ENCODE measurements at regions not wholly inside any gene's neighbourhood (a gene's known extent, or its start where the extent isn't known, plus 50 kb on each side); places are given as distances from the start of the nearest gene placed in this dataset.

- ChIA-PET CTCF (no interaction called here), POLR2A (no interaction called here), RAD21 (ENCODE audit: low non-redundant PET in 1 of 2, low total read pairs in 2 of 2, uncharacterized antibody in 2 of 2, unreplicated experiment in 2 of 2) (no interaction called here)
- Histone ChIP-seq H3K9me2 (ENCODE audit: insufficient read depth) (no peaks in the 10 kb centered on the region), H3K9ac (ENCODE audit: low read length) (no peak overlapping the region), H3K27ac (ENCODE audit: low read depth, low read length) (no peak overlapping the region), H4K20me1 (ENCODE audit: insufficient read depth) (no peaks in the 10 kb centered on the region), H3K36me3 (ENCODE audit: control insufficient read depth in 1 of 2, insufficient read depth in 2 of 2, low read length in 2 of 2) (no peaks in the 10 kb centered on the region), H3K4me3 (replicated peaks in 1 of 2; ENCODE audit: low read depth in 1 of 2, low read length in 2 of 2) (no peak overlapping the region), H3K27me3 (ENCODE audit: insufficient read depth, low read length) (0 out of 2 replicates have a peak, but pooled peaks cover 4% of the 10 kb centered on the region), H3K4me2 (ENCODE audit: low read length) (no peak overlapping the region), H2AFZ (ENCODE audit: low read depth, low read length, poor library complexity, severe bottlenecking) (no peak overlapping the region), H3K79me2 (ENCODE audit: insufficient read depth, low read length) (no peaks in the 10 kb centered on the region), H3K4me1 (ENCODE audit: control insufficient read depth in 1 of 2, insufficient read depth in 2 of 2, low read length in 2 of 2) (no peaks in the 10 kb centered on the region), H3K9me3 (ENCODE audit: control insufficient read depth in 1 of 2, insufficient read depth in 1 of 2, low read depth in 1 of 2, low read length in 2 of 2) (no peaks in the 10 kb centered on the region)
- intact Hi-C loops (cut with micrococcal nuclease) = no loop called here
- ATAC-seq = no peak
- TF ChIP-seq POLR2A (IDR thresholded peaks at IDR 0.05; ENCODE audit: borderline replicate concordance, extremely low read depth, insufficient read depth, insufficient read length) = no peak
- no TSS peak for BruUV-seq (replicated peaks)
- DNase-seq (ENCODE audit: low read depth, low spot score) = no peak
These were observed 107.2 kb upstream of the CACNA1A start for GRCh38 chr19:13613447-13613846.

- ChIA-PET POLR2A (no interaction called here), CTCF (no interaction called here), RAD21 (ENCODE audit: low non-redundant PET in 1 of 2, low total read pairs in 2 of 2, uncharacterized antibody in 2 of 2, unreplicated experiment in 2 of 2) (no interaction called here)
- no peaks in the 10 kb centered on the region for H3K9me2 ChIP-seq (ENCODE audit: insufficient read depth)
- no peak overlapping the region for H2AFZ ChIP-seq (ENCODE audit: low read depth, low read length, poor library complexity, severe bottlenecking)
- no peaks in the 10 kb centered on the region for H4K20me1 ChIP-seq (ENCODE audit: insufficient read depth)
- H3K27ac ChIP-seq (ENCODE audit: low read depth, low read length) = no peak overlapping the region
- no peaks in the 10 kb centered on the region for H3K4me1 ChIP-seq (ENCODE audit: control insufficient read depth in 1 of 2, insufficient read depth in 2 of 2, low read length in 2 of 2)
- BruUV-seq (replicated peaks) = no TSS peak
- no peaks in the 10 kb centered on the region for H3K9me3 ChIP-seq (ENCODE audit: control insufficient read depth in 1 of 2, insufficient read depth in 1 of 2, low read depth in 1 of 2, low read length in 2 of 2)
- intact Hi-C loops (cut with micrococcal nuclease) = no loop called here
- DNase-seq (ENCODE audit: low read depth, low spot score) (no peak), ATAC-seq (no peak)
- no peak overlapping the region for H3K9ac ChIP-seq (ENCODE audit: low read length)
- H3K36me3 ChIP-seq (ENCODE audit: control insufficient read depth in 1 of 2, insufficient read depth in 2 of 2, low read length in 2 of 2) = no peaks in the 10 kb centered on the region
- H3K79me2 ChIP-seq (ENCODE audit: insufficient read depth, low read length) = no peaks in the 10 kb centered on the region
- no peak overlapping the region for H3K4me2 ChIP-seq (ENCODE audit: low read length)
- TF ChIP-seq RAD21 (IDR thresholded peaks at IDR 0.05; ENCODE audit: low read depth) (no peak), ELF1 (IDR thresholded peaks at IDR 0.05; ENCODE audit: borderline replicate concordance, low read depth) (no peak)
- no peak overlapping the region for H3K4me3 ChIP-seq (replicated peaks in 1 of 2; ENCODE audit: low read depth in 1 of 2, low read length in 2 of 2)
- H3K27me3 ChIP-seq (ENCODE audit: insufficient read depth, low read length) = no peaks in the 10 kb centered on the region
These were observed 105.3 kb upstream of the CACNA1A start for GRCh38 chr19:13611596-13611995.

DNA sequence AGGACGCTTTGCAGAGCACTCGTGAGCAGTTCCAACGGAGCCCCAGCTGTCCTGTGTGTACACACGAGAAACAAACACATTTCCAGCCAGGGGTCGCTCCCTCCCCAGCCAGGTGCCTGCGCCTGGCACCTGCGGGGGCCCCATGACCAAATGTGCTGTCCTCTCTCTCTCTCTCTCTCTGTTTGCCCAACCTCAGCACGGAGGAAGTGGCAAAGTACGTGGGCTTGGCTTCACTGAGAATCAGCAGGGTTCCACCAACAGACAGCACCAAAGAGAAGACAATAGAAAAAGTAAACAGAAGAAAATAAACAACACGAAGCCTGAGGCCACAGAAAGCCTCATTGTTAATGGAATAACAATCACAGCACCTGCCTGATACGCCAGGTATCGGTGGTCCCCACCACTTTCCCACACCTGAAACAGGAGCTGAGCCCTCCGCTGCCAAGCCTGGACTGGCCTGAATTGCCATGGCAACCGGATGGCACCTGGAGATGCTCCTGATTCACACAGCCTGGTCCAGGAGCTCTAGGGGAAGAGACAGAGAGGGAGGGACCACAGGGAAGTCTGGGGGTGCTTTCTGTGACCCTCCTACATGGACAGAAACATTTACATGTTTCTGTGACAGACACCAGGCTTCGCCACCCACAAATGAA is 103.9 kb upstream of the CACNA1A start:
- DNase-seq (ENCODE audit: low read depth, low spot score) (no peak), ATAC-seq (no peak)
- Histone ChIP-seq H4K20me1 (ENCODE audit: insufficient read depth) (no peaks in the 10 kb centered on the region), H3K27me3 (ENCODE audit: insufficient read depth, low read length) (no peaks in the 10 kb centered on the region), H3K9ac (ENCODE audit: low read length) (no peak overlapping the region), H3K9me3 (ENCODE audit: control insufficient read depth in 1 of 2, insufficient read depth in 1 of 2, low read depth in 1 of 2, low read length in 2 of 2) (no peaks in the 10 kb centered on the region), H3K4me3 (replicated peaks in 1 of 2; ENCODE audit: low read depth in 1 of 2, low read length in 2 of 2) (no peak overlapping the region), H3K4me2 (ENCODE audit: low read length) (no peak overlapping the region), H3K36me3 (ENCODE audit: control insufficient read depth in 1 of 2, insufficient read depth in 2 of 2, low read length in 2 of 2) (no peaks in the 10 kb centered on the region), H3K9me2 (ENCODE audit: insufficient read depth) (no peaks in the 10 kb centered on the region), H2AFZ (ENCODE audit: low read depth, low read length, poor library complexity, severe bottlenecking) (no peak overlapping the region), H3K27ac (ENCODE audit: low read depth, low read length) (no peak overlapping the region), H3K4me1 (ENCODE audit: control insufficient read depth in 1 of 2, insufficient read depth in 2 of 2, low read length in 2 of 2) (no peaks in the 10 kb centered on the region), H3K79me2 (ENCODE audit: insufficient read depth, low read length) (no peaks in the 10 kb centered on the region)
- intact Hi-C loops (cut with micrococcal nuclease) = no loop called here
- RAD21 ChIA-PET (ENCODE audit: low non-redundant PET in 1 of 2, low total read pairs in 2 of 2, uncharacterized antibody in 2 of 2, unreplicated experiment in 2 of 2) = no interaction called here
- CTCF ChIA-PET = interaction anchor here (0.6 to 1.1 kb wide), 2 partner anchors 111 to 178 kb away, joined by 3 to 4 read pairs; no protein-coding TSS in a partner anchor
- peak in 1 of 3 experiments; percentile 11; a peak in 1 of 6 replicates for TF ChIP-seq CTCF (IDR thresholded peaks at IDR 0.05 in 2 of 3, conservative IDR thresholded peaks at IDR 0.05 in 1 of 3; ENCODE audit: borderline replicate concordance in 1 of 3, insufficient read depth in 1 of 3, low read depth in 2 of 3, low read length in 2 of 3)
- TF ChIP-seq CEBPB (IDR thresholded peaks at IDR 0.05; ENCODE audit: low read depth) = no peak
- TF ChIP-seq JUND (IDR thresholded peaks at IDR 0.05) = no peak
- TF ChIP-seq ZBTB33 (IDR thresholded peaks at IDR 0.05; ENCODE audit: extremely low read depth, insufficient replicate concordance, low read length) = no peak
- TF ChIP-seq RAD21 (IDR thresholded peaks at IDR 0.05; ENCODE audit: low read depth) = peak; percentile 59
- no TSS peak for BruUV-seq (replicated peaks)
- POLR2A ChIA-PET = no interaction called here
